HCT116 (cell line): ENCODE measurements at regions not wholly inside any gene's neighbourhood (a gene's known extent, or its start where the extent isn't known, plus 50 kb on each side); places are given as distances from the start of the nearest gene placed in this dataset.
"Not testable (repeated sequence)": the region's sequence is repeated elsewhere in the genome, so short reads cannot be mapped to it uniquely, and the experiment has no call there.

Experiments
- ATAC-seq: fragments of 200-7000 bp; cut with Tn5 transposase; 2 replicates; pipeline ENCODE4 v1.9.1; 2020; ENCODE audit warnings: mild to moderate bottlenecking, moderate library complexity
- BruUV-seq: library from RNA; stranded (reverse); fragments of 400-500 nt; replicated peaks from 2 replicates; lab custom pipeline; 2021; lab: Mats Ljungman, UMichigan
- CTCF ChIA-PET: fragments of 300-600 bp; sonication (Branson Sonifier 250); formaldehyde crosslinking; loops from one replicate; lab custom pipeline; 2021; ENCODE audit warnings: antibody characterized with exemption; lab: Charles Lee
- POLR2A ChIA-PET: fragments of 300-600, 350-600 bp; sonication (Branson Sonifier 250); formaldehyde crosslinking; loops from one replicate; lab custom pipeline; 2021; ENCODE audit warnings: antibody characterized with exemption; lab: Charles Lee
- RAD21 ChIA-PET, 2 experiments: fragments of 300-600 bp; sonication (Branson Sonifier 250); formaldehyde crosslinking; loops; one replicate each; lab custom pipeline; 2023; ENCODE audit warnings: low total read pairs in 2 of 2; ENCODE audit not compliant: uncharacterized antibody in 2 of 2, unreplicated experiment in 2 of 2, low non-redundant PET in 1 of 2; lab: Charles Lee
- DNase-seq: peaks from one replicate; pipeline ENCODE4 v3.0.0-alpha.2; 2010; ENCODE audit warnings: low read depth, low spot score
- H2AFZ ChIP-seq: fragments of 200-600 bp; shearing (Covaris generic), sonication (generic); 2 replicates; pipeline ENCODE4 v1.6.1; 2017; ENCODE audit warnings: low read depth, mixed run types, mixed read lengths, antibody characterized with exemption, low read length; ENCODE audit not compliant: poor library complexity, severe bottlenecking
- H3K27ac ChIP-seq: 2 replicates; pipeline ENCODE4 v1.5.1; 2012; ENCODE audit warnings: low read depth, low read length
- H3K27me3 ChIP-seq: fragments of 200-600 bp; sonication (generic); 2 replicates; pipeline ENCODE4 v1.6.1; 2016; ENCODE audit warnings: mixed run types, low read length, mixed read lengths; ENCODE audit not compliant: insufficient read depth
- H3K36me3 ChIP-seq, 2 experiments: fragments of 200-500 bp in 1 of 2; fragments of 200-600 bp in 1 of 2; sonication (Bioruptor generic) in 1 of 2; sonication (generic) in 1 of 2; 2 replicates each; pipeline versions ENCODE4 v1.5.1 to v1.6.1; 2014 to 2016; ENCODE audit warnings: low read length in 2 of 2, inconsistent platforms in 1 of 2, mixed read lengths in 1 of 2, mixed run types in 1 of 2; ENCODE audit not compliant: insufficient read depth in 2 of 2, control insufficient read depth in 1 of 2
- H3K4me1 ChIP-seq, 2 experiments: fragments of 200-600 bp in 1 of 2; sonication (generic) in 1 of 2; 2 replicates each; pipeline versions ENCODE4 v1.5.1 to v1.6.1; 2012 to 2017; ENCODE audit warnings: low read length in 2 of 2, inconsistent platforms in 1 of 2, mild to moderate bottlenecking in 1 of 2, mixed read lengths in 1 of 2, mixed run types in 1 of 2, moderate library complexity in 1 of 2; ENCODE audit not compliant: insufficient read depth in 2 of 2, control insufficient read depth in 1 of 2
- H3K4me2 ChIP-seq: fragments of 200-600 bp; sonication (generic); 2 replicates; pipeline ENCODE4 v1.6.1; 2017; ENCODE audit warnings: mixed run types, low read length, mixed read lengths
- H3K4me3 ChIP-seq, 2 experiments: fragments of 200-600 bp in 1 of 2; sonication (generic) in 1 of 2; replicated peaks in 1 of 2; 2 replicates each; pipeline ENCODE4 v1.5.1; 2011 to 2016; ENCODE audit warnings: low read length in 2 of 2, control low read depth in 1 of 2, low read depth in 1 of 2, mild to moderate bottlenecking in 1 of 2, mixed read lengths in 1 of 2, mixed run types in 1 of 2
- H3K79me2 ChIP-seq: fragments of 200-600 bp; sonication (generic); 2 replicates; pipeline ENCODE4 v1.6.1; 2017; ENCODE audit warnings: mild to moderate bottlenecking, mixed run types, low read length, moderate library complexity, mixed read lengths; ENCODE audit not compliant: insufficient read depth
- H3K9ac ChIP-seq: fragments of 200-600 bp; sonication (generic); 2 replicates; pipeline ENCODE4 v1.6.1; 2016; ENCODE audit warnings: low read length, mixed read lengths
- H3K9me2 ChIP-seq: fragments of 200-600 bp; sonication (generic), shearing (Covaris generic); 2 replicates; pipeline ENCODE4 v1.6.1; 2017; ENCODE audit warnings: mixed run types, mild to moderate bottlenecking, moderate library complexity; ENCODE audit not compliant: insufficient read depth
- H3K9me3 ChIP-seq, 2 experiments: fragments of 200-500 bp in 1 of 2; fragments of 200-600 bp in 1 of 2; sonication (Bioruptor generic) in 1 of 2; sonication (generic) in 1 of 2; 2 replicates each; pipeline ENCODE4 v1.6.1; 2014 to 2017; ENCODE audit warnings: low read length in 2 of 2, mixed read lengths in 2 of 2, inconsistent platforms in 1 of 2, low read depth in 1 of 2, mild to moderate bottlenecking in 1 of 2, mixed run types in 1 of 2, moderate library complexity in 1 of 2; ENCODE audit not compliant: control insufficient read depth in 1 of 2, insufficient read depth in 1 of 2
- H4K20me1 ChIP-seq: fragments of 200-600 bp; sonication (generic), shearing (Covaris generic); 2 replicates; pipeline ENCODE4 v1.6.1; 2017; ENCODE audit warnings: mixed run types, mild to moderate bottlenecking, moderate library complexity; ENCODE audit not compliant: insufficient read depth
- CBX3 ChIP-seq: IDR thresholded peaks from 2 replicates; pipeline ENCODE4 v1.6.1; 2012; ENCODE audit warnings: low read depth
- ELF1 ChIP-seq: IDR thresholded peaks from 2 replicates; pipeline ENCODE4 v1.6.1; 2012; ENCODE audit warnings: low read depth, borderline replicate concordance
- EZH2phosphoT487 ChIP-seq: fragments of 200-600 bp; IDR thresholded peaks from 2 replicates; pipeline ENCODE4 v1.6.1; 2018; ENCODE audit warnings: antibody characterized with exemption, borderline replicate concordance
- JUND ChIP-seq: IDR thresholded peaks from 2 replicates; pipeline ENCODE4 v1.6.1; 2012
- POLR2A ChIP-seq: IDR thresholded peaks from 2 replicates; pipeline ENCODE4 v1.7.0; 2011; ENCODE audit warnings: borderline replicate concordance; ENCODE audit not compliant: insufficient read depth, insufficient read length; ENCODE audit errors: extremely low read depth
- POLR2AphosphoS5 ChIP-seq: IDR thresholded peaks from 2 replicates; pipeline ENCODE4 v1.6.1; 2011; ENCODE audit warnings: mild to moderate bottlenecking, low read depth, low read length, moderate library complexity
- RAD21 ChIP-seq: IDR thresholded peaks from 2 replicates; pipeline ENCODE4 v1.6.1; 2012; ENCODE audit warnings: low read depth, mild to moderate bottlenecking
- REST ChIP-seq: IDR thresholded peaks from 2 replicates; pipeline ENCODE4 v1.6.1; 2012; ENCODE audit warnings: low read depth
- SIN3A ChIP-seq: IDR thresholded peaks from 2 replicates; pipeline ENCODE4 v1.6.1; 2012; ENCODE audit warnings: low read depth
- SRF ChIP-seq: IDR thresholded peaks from 2 replicates; pipeline ENCODE4 v1.6.1; 2012; ENCODE audit warnings: low read depth
- TCF7L2 ChIP-seq: IDR thresholded peaks from 2 replicates; pipeline ENCODE4 v1.7.0; 2011; ENCODE audit warnings: borderline replicate concordance, inconsistent platforms; ENCODE audit not compliant: insufficient read depth, insufficient read length; ENCODE audit errors: extremely low read depth
- ZBTB33 ChIP-seq: IDR thresholded peaks from 2 replicates; pipeline ENCODE4 v1.6.1; 2011; ENCODE audit warnings: mild to moderate bottlenecking, low read length, moderate library complexity; ENCODE audit not compliant: insufficient replicate concordance; ENCODE audit errors: extremely low read depth
- ZFX ChIP-seq: fragments of 450-650 bp; IDR thresholded peaks from 2 replicates; pipeline ENCODE4 v1.6.1; 2017
- intact Hi-C: fragments of 100-400 bp; cut with micrococcal nuclease; formaldehyde crosslinking; loops from 2 replicates; pipeline ENCODE4 v1.10.0; 2022

GRCh38 chr20:29349836-29350235 is 1907.6 kb upstream of the DEFB115 start:
- H3K4me2 ChIP-seq = no peak overlapping the region
- ChIA-PET RAD21 (no interaction called here), CTCF (interaction anchor here (0.7 kb wide), 1 partner anchor 12 kb away, joined by 3 read pairs; no protein-coding TSS in a partner anchor), POLR2A (no interaction called here)
- H3K9me3 ChIP-seq = no peaks in the 10 kb centered on the region
- ATAC-seq = no peak
- no peaks in the 10 kb centered on the region for H3K4me1 ChIP-seq
- no peaks in the 10 kb centered on the region for H3K79me2 ChIP-seq
- H2AFZ ChIP-seq = no peak overlapping the region
- no peak for DNase-seq
- H3K36me3 ChIP-seq = no peaks in the 10 kb centered on the region
- H3K4me3 ChIP-seq = no peak overlapping the region
- H3K27ac ChIP-seq = no peak overlapping the region
- H3K27me3 ChIP-seq = no peaks in the 10 kb centered on the region
- H4K20me1 ChIP-seq = no peaks in the 10 kb centered on the region
- no TSS peak for BruUV-seq
- no peak overlapping the region for H3K9ac ChIP-seq
- intact Hi-C loops = no loop called here
- TF ChIP-seq EZH2phosphoT487 (no peak), JUND (no peak), TCF7L2 (no peak), ELF1 (no peak), REST (no peak), SRF (no peak), POLR2A (no peak), ZBTB33 (no peak), RAD21 (no peak), ZFX (no peak), POLR2AphosphoS5 (no peak), CBX3 (no peak), SIN3A (no peak)
- H3K9me2 ChIP-seq = no peaks in the 10 kb centered on the region

- H4K20me1 ChIP-seq, DNase-seq, H2AFZ ChIP-seq, intact Hi-C loops, H3K4me1 ChIP-seq, H3K4me2 ChIP-seq, H3K9me2 ChIP-seq, H3K79me2 ChIP-seq, H3K27ac ChIP-seq, RAD21 ChIA-PET, POLR2A ChIA-PET, ATAC-seq, H3K36me3 ChIP-seq, H3K4me3 ChIP-seq, BruUV-seq, CTCF ChIA-PET, H3K27me3 ChIP-seq, H3K9me3 ChIP-seq, H3K9ac ChIP-seq: not testable (repeated sequence)
Measured at GRCh38 chr20:29375937-29376336, 1881.5 kb upstream of the DEFB115 start.
